ENCODE measurements at regions not wholly inside any gene's neighbourhood (a gene's known extent, or its start where the extent isn't known, plus 50 kb on each side); places are given as distances from the start of the nearest gene placed in this dataset.

- Histone ChIP-seq H3K9me3 (peaks cover 0 to 15% of the 10 kb centered on the region in 2 donors), H3K27me3 (no peaks in the 10 kb centered on the region), H3K27ac (no peak overlapping the region), H3K4me3 (no peak overlapping the region), H3K36me3 (no peaks in the 10 kb centered on the region), H3K4me1 (peaks cover 0 to 3% of the 10 kb centered on the region in 2 donors)
- no peak for TF ChIP-seq CTCF (IDR thresholded peaks at IDR 0.05)
- no peak for DNase-seq (ENCODE audit: low spot score)
Observed at GRCh38 chr5:54669285-54669684, 151.7 kb downstream of the SNX18 start.

- no peaks in the 10 kb centered on the region for H3K36me3 ChIP-seq
- H3K27me3 ChIP-seq, result no peaks in the 10 kb centered on the region
- no peak for TF ChIP-seq CTCF (IDR thresholded peaks at IDR 0.05)
- no peak overlapping the region for H3K4me3 ChIP-seq
- peaks cover 0 to 15% of the 10 kb centered on the region in 2 donors for H3K9me3 ChIP-seq
- no peak for DNase-seq (ENCODE audit: low spot score)
- H3K27ac ChIP-seq, result no peak overlapping the region
- peaks cover 0 to 9% of the 10 kb centered on the region in 2 donors for H3K4me1 ChIP-seq
Observed at GRCh38 chr5:54668096-54668495, 150.5 kb downstream of the SNX18 start.

GRCh38 chr5:54667136-54667535, 149.6 kb downstream of the SNX18 start:
- peaks cover 0 to 9% of the 10 kb centered on the region in 2 donors for H3K4me1 ChIP-seq
- no peaks in the 10 kb centered on the region for H3K27me3 ChIP-seq
- H3K9me3 ChIP-seq, result peaks cover 0 to 11% of the 10 kb centered on the region in 2 donors
- DNase-seq (ENCODE audit: low spot score), result no peak
- no peak for TF ChIP-seq CTCF (IDR thresholded peaks at IDR 0.05)
- H3K27ac ChIP-seq, result no peak overlapping the region
- H3K4me3 ChIP-seq, result no peak overlapping the region
- H3K36me3 ChIP-seq, result no peaks in the 10 kb centered on the region

GRCh38 chr5:54663866-54664265, 146.3 kb downstream of the SNX18 start:
- Histone ChIP-seq H3K4me3 (no peak overlapping the region), H3K4me1 (peaks cover 0 to 6% of the 10 kb centered on the region in 2 donors), H3K27ac (no peak overlapping the region), H3K9me3 (peaks cover 0 to 6% of the 10 kb centered on the region in 2 donors), H3K27me3 (no peaks in the 10 kb centered on the region), H3K36me3 (no peaks in the 10 kb centered on the region)
- TF ChIP-seq CTCF (IDR thresholded peaks at IDR 0.05), result no peak
- DNase-seq (ENCODE audit: low spot score), result peak; percentile 72

- no peaks in the 10 kb centered on the region for H3K36me3 ChIP-seq
- no peak for TF ChIP-seq CTCF (IDR thresholded peaks at IDR 0.05)
- no peaks in the 10 kb centered on the region for H3K9me3 ChIP-seq
- no peak for DNase-seq (ENCODE audit: low spot score)
- no peaks in the 10 kb centered on the region for H3K27me3 ChIP-seq
- no peak overlapping the region for H3K27ac ChIP-seq
- no peak overlapping the region for H3K4me3 ChIP-seq
- peaks cover 0 to 29% of the 10 kb centered on the region in 2 donors for H3K4me1 ChIP-seq
Observed at GRCh38 chr5:54661111-54661510, 143.6 kb downstream of the SNX18 start.

- Histone ChIP-seq H3K36me3 (no peaks in the 10 kb centered on the region), H3K9me3 (no peaks in the 10 kb centered on the region), H3K4me3 (no peak overlapping the region), H3K4me1 (peaks cover 0 to 31% of the 10 kb centered on the region in 2 donors), H3K27me3 (no peaks in the 10 kb centered on the region), H3K27ac (no peak overlapping the region)
- TF ChIP-seq CTCF (IDR thresholded peaks at IDR 0.05), result no peak
- DNase-seq (ENCODE audit: low spot score), result no peak
Observed at GRCh38 chr5:54659700-54660131, 142.2 kb downstream of the SNX18 start.

Data from right atrium auricular region (tissue), 2 donors.